ENCODE measurements at regions not wholly inside any gene's neighbourhood (a gene's known extent, or its start where the extent isn't known, plus 50 kb on each side); places are given as distances from the start of the nearest gene placed in this dataset.

GRCh38 chr2:37464067-37464466 lies 119.6 kb downstream of the QPCT start (continued):
- TF ChIP-seq CHAMP1 (IDR thresholded peaks at IDR 0.05): no peak
- 0 out of 2 replicates have a peak, but pooled peaks have one; percentile 57 for TF ChIP-seq ADNP (tag; IDR thresholded peaks at IDR 0.05)
- no peak for TF ChIP-seq PYGO2 (tag; IDR thresholded peaks at IDR 0.05)
- TF ChIP-seq POU5F1 (IDR thresholded peaks at IDR 0.05; ENCODE audit: borderline replicate concordance, low read depth, low read length, partially characterized antibody): no peak
- no peak for TF ChIP-seq HMGN3 (IDR thresholded peaks at IDR 0.05; ENCODE audit: borderline replicate concordance, extremely low read depth, insufficient read length, low read depth, low read length)
- no peak for TF ChIP-seq CAMTA2 (CRISPR knock-in tag; conservative IDR thresholded peaks at IDR 0.05)
- TF ChIP-seq HSF4 (CRISPR knock-in tag; IDR thresholded peaks at IDR 0.05; ENCODE audit: borderline replicate concordance): no peak
- no peak for TF ChIP-seq ZBTB5 (IDR thresholded peaks at IDR 0.05)
- no peak for TF ChIP-seq BRF1 (IDR thresholded peaks at IDR 0.05; ENCODE audit: borderline replicate concordance, extremely low read depth, insufficient read length)
- TF ChIP-seq SMAD4 (CRISPR knock-in tag; conservative IDR thresholded peaks at IDR 0.05): peak; percentile 55; the same call in 1 of the 2 replicates
- TF ChIP-seq ZNF512 (tag; IDR thresholded peaks at IDR 0.05): no peak
- TF ChIP-seq TEAD4 (IDR thresholded peaks at IDR 0.05; ENCODE audit: low read length): peak; percentile 57; the same call in 1 of the 2 replicates
- no peak for TF ChIP-seq TEAD4 (CRISPR knock-in tag; IDR thresholded peaks at IDR 0.05; ENCODE audit: borderline replicate concordance)
- TF ChIP-seq MECOM (CRISPR knock-in tag; IDR thresholded peaks at IDR 0.05): no peak
- no peak for TF ChIP-seq SNAPC5 (CRISPR knock-in tag; IDR thresholded peaks at IDR 0.05)
- TF ChIP-seq USF1 (CRISPR knock-in tag; IDR thresholded peaks at IDR 0.05): no peak
- TF ChIP-seq FOXJ2 (tag; IDR thresholded peaks at IDR 0.05): peak; percentile 57; the same call in 1 of the 2 replicates
- TF ChIP-seq PBX2 (CRISPR knock-in tag; IDR thresholded peaks at IDR 0.05; ENCODE audit: low read depth): no peak
- TF ChIP-seq PBX2 (tag; conservative IDR thresholded peaks at IDR 0.05; ENCODE audit: low read depth): peak; percentile 80

All from K562 (cell line).